Activated CD4-positive, alpha-beta memory T cell treated with anti-CD3 and anti-CD28 coated beads, Interleukin-2, amount 10 ng/mL, durations not matched to agents 7 days and 5 days (primary cell): ENCODE measurements at regions not wholly inside any gene's neighbourhood (a gene's known extent, or its start where the extent isn't known, plus 50 kb on each side); places are given as distances from the start of the nearest gene placed in this dataset.
A peak's percentile ranks its signal among the peaks of the same experiment; 100 is the strongest.

Experiments used
- CTCF ChIA-PET: fragments of 350-600 bp; sonication (Branson Sonifier 250); formaldehyde crosslinking; loops from one replicate; lab custom pipeline; 2021; ENCODE audit warnings: antibody characterized with exemption, inconsistent platforms; lab: Charles Lee
- POLR2A ChIA-PET: fragments of 350-600 bp; sonication (Branson Sonifier 250); formaldehyde crosslinking; loops from one replicate; lab custom pipeline; 2021; ENCODE audit warnings: antibody characterized with exemption; lab: Charles Lee
- DNase-seq: peaks from one replicate; pipeline ENCODE4 v3.0.0-alpha.2; 2020
- H3K27ac Mint-ChIP-seq: one replicate; pipeline ENCODE4 v1.8.0; 2021; ENCODE audit warnings: mild to moderate bottlenecking, mixed read lengths
- H3K27me3 Mint-ChIP-seq: one replicate; pipeline ENCODE4 v1.8.0; 2021; ENCODE audit warnings: mixed read lengths
- H3K36me3 Mint-ChIP-seq: one replicate; pipeline ENCODE4 v1.8.0; 2021; ENCODE audit warnings: low read depth, mixed read lengths
- H3K4me1 Mint-ChIP-seq: one replicate; pipeline ENCODE4 v1.8.0; 2021; ENCODE audit warnings: mixed read lengths
- H3K4me3 Mint-ChIP-seq: one replicate; pipeline ENCODE4 v1.8.0; 2021; ENCODE audit warnings: mild to moderate bottlenecking, mixed read lengths
- H3K9me3 Mint-ChIP-seq: one replicate; pipeline ENCODE4 v1.8.0; 2021; ENCODE audit warnings: mixed read lengths

DNA sequence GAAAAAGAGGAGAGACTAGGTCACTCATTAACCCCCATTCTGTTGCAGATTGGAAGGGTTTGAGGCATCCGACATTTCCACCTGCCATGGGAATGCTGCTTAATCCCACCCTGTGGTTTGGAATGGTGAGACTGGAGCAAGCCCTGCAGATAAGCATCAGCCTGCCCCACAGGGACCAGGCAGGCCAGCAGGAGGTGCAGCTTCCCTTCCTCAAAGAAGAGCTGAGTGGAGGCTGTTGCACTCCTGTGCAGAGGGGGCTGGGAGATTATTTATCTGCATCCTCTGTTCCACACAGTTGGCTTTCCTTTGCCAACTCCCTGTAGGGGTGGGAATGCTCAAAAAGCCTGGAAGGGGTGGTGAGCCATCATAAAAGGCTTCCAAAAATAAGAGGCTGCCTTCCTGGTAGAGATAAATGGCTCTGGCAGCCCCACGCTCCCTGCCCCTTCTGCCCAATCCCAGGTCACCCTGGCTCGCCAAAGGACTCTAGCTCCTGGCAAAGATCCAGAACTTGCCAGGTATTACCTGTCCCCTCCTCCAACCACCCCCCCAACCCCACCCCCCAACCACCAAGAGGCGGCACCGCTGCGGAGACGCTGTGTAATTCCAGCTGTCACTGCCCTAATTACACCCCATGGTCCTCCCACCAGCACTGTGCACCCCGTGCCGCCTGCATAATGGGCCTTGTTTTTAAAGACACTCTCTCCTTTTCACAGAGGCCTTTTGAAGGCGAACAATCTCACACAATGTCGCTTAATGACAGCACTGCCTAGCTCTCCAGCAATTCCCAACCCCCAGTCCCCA lies 83.0 kb upstream of the ZC3H12A start:
- no peaks in the 10 kb centered on the region for H3K36me3 Mint-ChIP-seq
- H3K27ac Mint-ChIP-seq: no peak overlapping the region
- DNase-seq: no peak
- no peaks in the 10 kb centered on the region for H3K4me1 Mint-ChIP-seq
- ChIA-PET POLR2A (no interaction called here), CTCF (interaction anchor here (1.5 kb wide), 1 partner anchor 96 kb away, joined by 3 read pairs; no protein-coding TSS in a partner anchor)
- no peak overlapping the region for H3K4me3 Mint-ChIP-seq
- H3K27me3 Mint-ChIP-seq: peaks cover 26% of the 10 kb centered on the region
- H3K9me3 Mint-ChIP-seq: no peaks in the 10 kb centered on the region

GRCh38 chr1:37392051-37392450 lies 82.3 kb upstream of the ZC3H12A start:
- Mint-ChIP-seq H3K4me3 (no peak overlapping the region), H3K9me3 (no peaks in the 10 kb centered on the region), H3K27me3 (peaks cover 29% of the 10 kb centered on the region), H3K36me3 (no peaks in the 10 kb centered on the region), H3K4me1 (no peaks in the 10 kb centered on the region), H3K27ac (no peak overlapping the region)
- POLR2A ChIA-PET: no interaction called here
- DNase-seq: no peak
- CTCF ChIA-PET: no interaction called here

DNA sequence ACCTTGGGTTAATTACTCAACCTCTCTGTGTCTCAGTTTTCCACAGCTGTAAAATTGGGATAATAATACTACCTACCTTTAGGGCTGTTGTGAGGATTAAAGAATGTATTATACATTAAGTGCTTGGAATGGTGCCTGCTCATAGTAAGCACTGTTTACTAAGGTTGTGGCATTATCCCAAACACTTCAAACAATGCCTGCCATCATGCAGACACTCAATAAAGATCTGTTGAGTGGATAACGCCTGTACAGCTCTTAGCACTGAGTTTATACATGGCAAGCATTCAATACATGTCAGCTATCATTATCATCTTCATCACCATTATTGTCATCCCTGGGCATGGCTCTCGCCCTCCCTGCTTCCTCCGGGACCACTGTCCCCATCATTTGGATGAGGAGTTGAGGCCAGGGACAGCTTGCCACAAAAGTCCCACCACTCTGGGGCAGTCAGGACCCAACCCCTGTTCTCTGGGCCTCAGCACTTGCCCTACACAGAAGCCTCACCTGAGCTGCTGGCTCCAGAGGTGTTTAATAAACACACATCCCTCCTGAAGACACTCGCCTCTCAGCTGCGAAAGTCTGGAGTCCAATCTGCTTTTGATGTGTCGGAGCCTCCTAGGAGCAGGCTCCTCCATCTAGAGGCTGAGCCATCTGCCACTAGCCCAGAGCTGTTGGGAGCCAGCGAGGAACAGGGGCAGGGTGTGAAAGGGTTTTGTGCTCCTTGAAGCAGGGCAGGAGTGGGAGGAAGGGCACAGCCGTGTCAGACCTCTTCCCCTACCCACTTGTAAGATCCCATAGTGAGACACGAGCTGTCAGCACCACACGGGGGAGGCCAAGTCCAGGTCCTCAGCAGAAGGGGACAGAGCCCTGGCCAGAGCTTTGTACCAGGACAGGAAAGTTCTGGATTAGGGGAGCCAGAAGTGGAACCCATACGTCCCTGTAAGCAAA lies 80.9 kb upstream of the ZC3H12A start:
- Mint-ChIP-seq H3K27me3 (peaks cover 34% of the 10 kb centered on the region), H3K4me3 (no peak overlapping the region), H3K4me1 (no peaks in the 10 kb centered on the region), H3K36me3 (no peaks in the 10 kb centered on the region), H3K9me3 (no peaks in the 10 kb centered on the region), H3K27ac (no peak overlapping the region)
- DNase-seq: no peak
- ChIA-PET POLR2A (no interaction called here), CTCF (interaction anchor here (0.9 kb wide), 1 partner anchor 14 kb away, joined by 3 read pairs; no protein-coding TSS in a partner anchor)

GRCh38 chr1:37394574-37395464 lies 79.6 kb upstream of the ZC3H12A start:
- H3K4me3 Mint-ChIP-seq: no peak overlapping the region
- H3K27me3 Mint-ChIP-seq: peaks cover 32% of the 10 kb centered on the region
- H3K36me3 Mint-ChIP-seq: no peaks in the 10 kb centered on the region
- H3K9me3 Mint-ChIP-seq: no peaks in the 10 kb centered on the region
- POLR2A ChIA-PET: no interaction called here
- H3K27ac Mint-ChIP-seq: no peak overlapping the region
- CTCF ChIA-PET: no interaction called here
- no peaks in the 10 kb centered on the region for H3K4me1 Mint-ChIP-seq
- no peak for DNase-seq

GRCh38 chr1:37398096-37398495 lies 76.3 kb upstream of the ZC3H12A start:
- DNase-seq: no peak
- Mint-ChIP-seq H3K27me3 (peaks cover 26% of the 10 kb centered on the region), H3K9me3 (no peaks in the 10 kb centered on the region), H3K27ac (no peak overlapping the region), H3K36me3 (no peaks in the 10 kb centered on the region), H3K4me3 (no peak overlapping the region), H3K4me1 (no peaks in the 10 kb centered on the region)
- ChIA-PET POLR2A (no interaction called here), CTCF (no interaction called here)

- ChIA-PET POLR2A (no interaction called here), CTCF (no interaction called here)
- Mint-ChIP-seq H3K4me1 (no peaks in the 10 kb centered on the region), H3K27me3 (peaks cover 21% of the 10 kb centered on the region), H3K9me3 (no peaks in the 10 kb centered on the region), H3K27ac (no peak overlapping the region), H3K4me3 (no peak overlapping the region), H3K36me3 (no peaks in the 10 kb centered on the region)
- DNase-seq: no peak
Observed at GRCh38 chr1:37399205-37399604, 75.2 kb upstream of the ZC3H12A start.

GRCh38 chr1:37399830-37400464 lies 74.4 kb upstream of the ZC3H12A start:
- Mint-ChIP-seq H3K4me1 (no peaks in the 10 kb centered on the region), H3K27ac (no peak overlapping the region), H3K4me3 (no peak overlapping the region), H3K27me3 (peaks cover 23% of the 10 kb centered on the region), H3K36me3 (no peaks in the 10 kb centered on the region), H3K9me3 (no peaks in the 10 kb centered on the region)
- CTCF ChIA-PET: no interaction called here
- DNase-seq: no peak
- POLR2A ChIA-PET: no interaction called here

DNA sequence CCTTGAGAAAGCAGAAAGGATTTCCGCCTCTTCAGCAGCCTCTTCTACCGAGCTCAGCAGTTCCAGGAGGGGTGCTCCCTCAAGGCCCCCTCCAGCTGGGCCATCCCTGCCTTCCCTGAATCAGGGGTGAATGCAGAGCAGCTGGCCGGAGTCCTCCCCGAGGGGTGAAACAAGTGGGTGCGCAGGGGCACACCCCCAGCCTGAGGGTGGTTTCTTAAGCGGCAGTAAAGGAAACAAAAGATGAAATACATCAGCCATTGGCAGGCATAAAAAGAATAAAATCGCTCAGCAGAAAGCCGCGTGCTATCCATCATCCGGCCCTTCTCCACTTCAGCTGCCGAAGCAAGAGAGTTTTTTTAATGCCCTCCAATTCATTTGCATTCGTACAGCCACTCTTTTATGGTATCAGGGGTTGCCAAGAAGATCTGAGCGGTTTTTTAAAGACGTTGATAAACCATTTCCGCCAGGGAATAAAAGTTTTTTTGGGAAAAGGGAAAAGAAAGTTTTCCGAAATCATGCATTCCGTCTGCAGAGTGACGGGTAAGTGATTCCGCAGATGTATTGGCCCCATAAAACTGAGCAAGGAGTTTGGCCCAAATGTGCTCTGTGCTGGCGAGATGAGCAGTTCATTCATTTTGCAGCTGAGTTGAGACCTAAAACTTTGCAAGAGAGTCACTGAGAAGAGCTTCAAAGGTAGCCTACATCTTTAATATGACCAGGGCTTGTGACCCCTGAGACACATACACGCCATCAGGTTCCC lies 73.7 kb upstream of the ZC3H12A start:
- ChIA-PET POLR2A (no interaction called here), CTCF (no interaction called here)
- Mint-ChIP-seq H3K36me3 (no peaks in the 10 kb centered on the region), H3K4me3 (no peak overlapping the region), H3K27ac (no peak overlapping the region), H3K4me1 (no peaks in the 10 kb centered on the region), H3K27me3 (peaks cover 23% of the 10 kb centered on the region), H3K9me3 (no peaks in the 10 kb centered on the region)
- DNase-seq: no peak

- no peak for DNase-seq
- Mint-ChIP-seq H3K36me3 (no peaks in the 10 kb centered on the region), H3K4me1 (no peaks in the 10 kb centered on the region), H3K27me3 (peaks cover 8% of the 10 kb centered on the region), H3K9me3 (no peaks in the 10 kb centered on the region), H3K27ac (no peak overlapping the region), H3K4me3 (no peak overlapping the region)
- CTCF ChIA-PET: no interaction called here
- POLR2A ChIA-PET: no interaction called here
Observed at GRCh38 chr1:37403166-37403565, 71.2 kb upstream of the ZC3H12A start.

DNA sequence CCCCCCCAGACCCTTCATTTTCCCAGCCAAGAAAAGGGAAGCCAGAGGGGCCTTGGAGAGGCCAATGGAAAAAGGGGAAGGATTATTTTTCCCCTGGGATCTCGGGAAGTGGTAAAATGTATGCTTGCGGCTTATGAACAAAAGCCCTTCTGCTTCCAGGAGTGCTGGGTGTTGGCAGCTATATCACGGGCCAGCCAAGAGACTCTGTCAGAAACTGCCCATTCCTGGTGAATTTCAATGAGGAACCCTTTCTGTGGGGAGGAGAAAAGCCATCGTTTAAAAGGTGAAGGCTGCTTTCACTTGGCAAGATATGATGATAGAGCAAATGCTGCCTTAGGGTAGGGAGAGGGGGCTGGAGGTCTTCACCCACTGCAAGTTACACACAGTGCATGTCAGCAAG lies 69.7 kb upstream of the ZC3H12A start:
- Mint-ChIP-seq H3K27me3 (peaks cover 12% of the 10 kb centered on the region), H3K27ac (no peak overlapping the region), H3K36me3 (no peaks in the 10 kb centered on the region), H3K4me3 (no peak overlapping the region), H3K4me1 (no peaks in the 10 kb centered on the region), H3K9me3 (no peaks in the 10 kb centered on the region)
- CTCF ChIA-PET: no interaction called here
- DNase-seq: no peak
- POLR2A ChIA-PET: no interaction called here

GRCh38 chr1:37410105-37410504 lies 64.3 kb upstream of the ZC3H12A start:
- Mint-ChIP-seq H3K27ac (no peak overlapping the region), H3K4me3 (no peak overlapping the region), H3K9me3 (no peaks in the 10 kb centered on the region), H3K27me3 (peaks cover 7% of the 10 kb centered on the region), H3K36me3 (no peaks in the 10 kb centered on the region), H3K4me1 (no peaks in the 10 kb centered on the region)
- ChIA-PET CTCF (no interaction called here), POLR2A (no interaction called here)
- DNase-seq: no peak

GRCh38 chr1:37410815-37411214 lies 63.6 kb upstream of the ZC3H12A start:
- CTCF ChIA-PET: no interaction called here
- H3K36me3 Mint-ChIP-seq: no peaks in the 10 kb centered on the region

More at GRCh38 chr1:37410815-37411214, 63.6 kb upstream of the ZC3H12A start:
- Mint-ChIP-seq H3K27ac (no peak overlapping the region), H3K4me1 (no peaks in the 10 kb centered on the region), H3K27me3 (peaks cover 7% of the 10 kb centered on the region), H3K4me3 (no peak overlapping the region), H3K9me3 (no peaks in the 10 kb centered on the region)
- POLR2A ChIA-PET: no interaction called here
- DNase-seq: peak; percentile 33
